GM18868 (cell line): ENCODE measurements at regions not wholly inside any gene's neighbourhood (a gene's known extent, or its start where the extent isn't known, plus 50 kb on each side); places are given as distances from the start of the nearest gene placed in this dataset.

Source experiments
- ATAC-seq: cut with Tn5 transposase; IDR thresholded peaks from one replicate; pipeline ENCODE4 v1.9.1; 2021; ENCODE audit warnings: mild to moderate bottlenecking, moderate library complexity; ENCODE audit not compliant: unreplicated experiment

- ATAC-seq, result no peak
Observed at GRCh38 chr4:29005838-29006237, 1714.3 kb upstream of the PCDH7 start.

GRCh38 chr4:29009908-29010307, 1710.3 kb upstream of the PCDH7 start:
- ATAC-seq, result no peak

GRCh38 chr4:29013341-29013740, 1706.8 kb upstream of the PCDH7 start:
- ATAC-seq, result no peak

- ATAC-seq, result no peak
Observed at GRCh38 chr4:29014555-29014954, 1705.6 kb upstream of the PCDH7 start.

- ATAC-seq, result no peak
Observed at GRCh38 chr4:29033703-29034102, 1686.5 kb upstream of the PCDH7 start.

GRCh38 chr4:29037501-29037900, 1682.7 kb upstream of the PCDH7 start:
- no peak for ATAC-seq

GRCh38 chr4:29043411-29043810, 1676.8 kb upstream of the PCDH7 start:
- no peak for ATAC-seq

GRCh38 chr4:29046186-29046585, 1674.0 kb upstream of the PCDH7 start:
- no peak for ATAC-seq

GRCh38 chr4:29046781-29047180, 1673.4 kb upstream of the PCDH7 start:
- no peak for ATAC-seq

- no peak for ATAC-seq
Observed at GRCh38 chr4:29047341-29048041, 1672.7 kb upstream of the PCDH7 start.

- ATAC-seq, result no peak
Observed at GRCh38 chr4:29051381-29051965, 1668.7 kb upstream of the PCDH7 start.

- ATAC-seq, result no peak
Observed at GRCh38 chr4:29052266-29052665, 1667.9 kb upstream of the PCDH7 start.

- no peak for ATAC-seq
Observed at GRCh38 chr4:29058531-29058930, 1661.6 kb upstream of the PCDH7 start.

GRCh38 chr4:29066861-29067260, 1653.3 kb upstream of the PCDH7 start:
- ATAC-seq, result no peak

GRCh38 chr4:29073571-29073970, 1646.6 kb upstream of the PCDH7 start:
- no peak for ATAC-seq

- ATAC-seq, result no peak
Observed at GRCh38 chr4:29075366-29075765, 1644.8 kb upstream of the PCDH7 start.

GRCh38 chr4:29079260-29079659, 1640.9 kb upstream of the PCDH7 start:
- ATAC-seq, result no peak

- ATAC-seq, result no peak
Observed at GRCh38 chr4:29081234-29081955, 1638.8 kb upstream of the PCDH7 start.

GRCh38 chr4:29082684-29083083, 1637.5 kb upstream of the PCDH7 start:
- ATAC-seq, result no peak

GRCh38 chr4:29085748-29086147, 1634.4 kb upstream of the PCDH7 start:
- no peak for ATAC-seq

- ATAC-seq, result no peak
Observed at GRCh38 chr4:29104694-29105093, 1615.5 kb upstream of the PCDH7 start.

- ATAC-seq, result no peak
Observed at GRCh38 chr4:29113960-29114359, 1606.2 kb upstream of the PCDH7 start.
